Retinal pigment epithelial cell (primary cell): ENCODE measurements at regions not wholly inside any gene's neighbourhood (a gene's known extent, or its start where the extent isn't known, plus 50 kb on each side); places are given as distances from the start of the nearest gene placed in this dataset.

Source experiments
- DNase-seq: peaks from one replicate; pipeline ENCODE4 v3.0.0-alpha.2; 2010; ENCODE audit warnings: low read depth
- H3K4me3 ChIP-seq: 2 replicates; pipeline ENCODE4 v1.5.1; 2011; ENCODE audit warnings: mild to moderate bottlenecking, low read length, control low read depth, moderate library complexity
- TF ChIP-seq, protein P1 (sequence below): conservative IDR thresholded peaks from 2 replicates; pipeline ENCODE4 v1.5.1; 2011; ENCODE audit warnings: low read depth, low read length, control low read depth, inconsistent platforms

DNA sequence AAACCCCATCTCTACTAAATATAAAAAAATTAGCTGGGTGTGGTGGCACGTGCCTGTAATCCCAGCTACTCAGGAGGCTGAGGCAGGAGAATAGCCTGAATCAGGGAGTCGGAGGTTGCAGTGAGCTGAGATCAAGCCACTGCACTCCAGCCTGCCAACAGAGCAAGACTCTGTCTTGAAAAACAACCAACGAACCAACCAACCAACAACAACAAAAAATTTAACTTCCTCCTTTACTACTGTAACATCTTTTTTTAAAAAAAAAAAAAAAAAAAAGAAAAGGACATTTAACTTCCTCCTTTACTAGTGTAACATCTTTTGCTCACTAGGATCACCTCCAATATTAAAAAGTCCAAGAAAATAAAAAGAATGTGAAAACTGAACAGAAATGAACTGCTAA is 92.3 kb upstream of the TMEM168 start:
- no peak for DNase-seq
- TF ChIP-seq, protein P1, sequence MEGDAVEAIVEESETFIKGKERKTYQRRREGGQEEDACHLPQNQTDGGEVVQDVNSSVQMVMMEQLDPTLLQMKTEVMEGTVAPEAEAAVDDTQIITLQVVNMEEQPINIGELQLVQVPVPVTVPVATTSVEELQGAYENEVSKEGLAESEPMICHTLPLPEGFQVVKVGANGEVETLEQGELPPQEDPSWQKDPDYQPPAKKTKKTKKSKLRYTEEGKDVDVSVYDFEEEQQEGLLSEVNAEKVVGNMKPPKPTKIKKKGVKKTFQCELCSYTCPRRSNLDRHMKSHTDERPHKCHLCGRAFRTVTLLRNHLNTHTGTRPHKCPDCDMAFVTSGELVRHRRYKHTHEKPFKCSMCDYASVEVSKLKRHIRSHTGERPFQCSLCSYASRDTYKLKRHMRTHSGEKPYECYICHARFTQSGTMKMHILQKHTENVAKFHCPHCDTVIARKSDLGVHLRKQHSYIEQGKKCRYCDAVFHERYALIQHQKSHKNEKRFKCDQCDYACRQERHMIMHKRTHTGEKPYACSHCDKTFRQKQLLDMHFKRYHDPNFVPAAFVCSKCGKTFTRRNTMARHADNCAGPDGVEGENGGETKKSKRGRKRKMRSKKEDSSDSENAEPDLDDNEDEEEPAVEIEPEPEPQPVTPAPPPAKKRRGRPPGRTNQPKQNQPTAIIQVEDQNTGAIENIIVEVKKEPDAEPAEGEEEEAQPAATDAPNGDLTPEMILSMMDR = no peak
- H3K4me3 ChIP-seq = no peak overlapping the region

DNA sequence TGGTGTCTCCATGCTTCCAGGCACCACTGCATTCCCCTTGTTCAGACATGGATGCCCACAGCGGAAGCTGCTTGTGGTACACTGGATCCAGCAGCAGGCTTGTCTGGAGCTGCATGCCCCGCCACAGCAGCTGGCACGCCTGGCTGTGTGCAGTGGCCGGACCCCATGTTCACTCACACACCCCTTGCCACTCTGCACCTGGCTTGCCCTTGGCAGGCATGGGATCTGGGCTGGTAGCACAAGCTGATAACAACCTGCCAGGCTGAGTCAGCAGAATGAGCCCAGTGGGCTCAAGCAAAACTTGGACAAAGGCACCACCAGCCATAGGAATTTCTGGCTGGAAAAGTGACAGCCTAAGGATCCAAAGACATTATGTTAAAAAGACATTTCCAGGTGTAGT is 91.8 kb upstream of the TMEM168 start:
- DNase-seq = no peak
- TF ChIP-seq, protein P1 = no peak
- no peak overlapping the region for H3K4me3 ChIP-seq

DNA sequence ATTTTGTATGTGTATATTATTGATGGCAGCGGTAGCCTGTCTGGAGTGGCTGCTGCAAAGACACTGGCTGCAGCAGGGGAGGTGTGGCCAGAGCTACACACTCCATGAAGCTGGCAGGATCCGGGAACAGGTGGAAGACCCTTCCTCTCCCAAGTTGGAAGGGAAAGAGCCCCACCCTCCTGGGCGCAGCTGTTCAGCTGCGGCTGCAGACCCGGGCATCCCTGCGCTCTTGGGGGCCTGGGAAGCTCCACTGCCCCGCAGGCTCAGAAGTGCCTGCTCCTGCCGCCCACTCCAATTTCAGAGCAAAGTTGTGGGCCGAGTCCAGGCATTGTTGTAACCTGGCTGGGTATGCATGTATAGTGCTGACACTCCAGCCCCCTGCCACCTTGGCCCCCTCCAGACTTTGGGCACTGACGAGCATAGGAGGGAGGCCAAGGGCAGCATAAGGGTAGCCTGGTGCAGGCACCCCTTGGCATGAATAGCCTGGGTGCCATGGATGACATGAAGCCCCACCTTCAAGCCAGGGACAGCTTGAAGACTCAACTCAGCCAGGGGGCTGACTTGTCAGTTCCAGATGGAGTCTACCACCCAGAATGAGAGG is 90.7 kb upstream of the TMEM168 start:
- no peak overlapping the region for H3K4me3 ChIP-seq
- DNase-seq = no peak
- TF ChIP-seq, protein P1 = no peak

DNA sequence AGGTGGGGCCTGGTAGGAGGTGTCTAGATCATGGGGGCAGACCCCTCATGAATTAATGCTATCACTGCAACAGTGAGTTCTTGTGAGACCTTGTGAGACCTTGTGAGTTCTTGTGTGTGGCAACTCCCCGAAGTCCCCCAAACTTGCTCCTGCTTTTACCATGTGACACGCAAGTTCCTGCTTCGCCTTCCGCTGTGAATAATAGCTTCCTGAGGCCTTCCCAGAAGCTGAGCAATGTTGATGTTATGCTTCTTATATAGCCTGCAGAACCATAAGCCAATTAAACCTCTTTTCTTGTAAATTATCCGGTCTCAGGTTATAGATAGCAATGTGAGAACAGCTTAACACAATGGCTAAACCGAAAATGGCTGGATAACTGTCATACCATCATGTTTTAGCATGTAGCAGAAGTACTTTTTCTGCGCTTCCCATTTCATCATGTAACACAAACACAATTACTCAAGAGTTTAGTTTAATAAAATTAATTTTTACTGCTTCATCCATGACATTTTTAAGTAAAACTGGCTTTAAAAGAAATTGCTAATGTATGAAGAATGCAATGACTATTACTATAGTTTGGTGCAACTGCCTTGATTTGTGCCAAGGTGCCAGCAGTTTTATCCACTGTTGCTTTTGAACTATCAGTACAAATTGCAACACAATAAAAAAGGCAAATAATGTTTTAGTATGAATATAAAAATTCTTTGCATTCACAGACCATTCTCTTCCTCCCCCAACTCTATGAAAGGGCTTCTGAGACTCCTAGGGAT is 87.7 kb upstream of the TMEM168 start:
- H3K4me3 ChIP-seq = no peak overlapping the region
- TF ChIP-seq, protein P1 = no peak
- no peak for DNase-seq

DNA sequence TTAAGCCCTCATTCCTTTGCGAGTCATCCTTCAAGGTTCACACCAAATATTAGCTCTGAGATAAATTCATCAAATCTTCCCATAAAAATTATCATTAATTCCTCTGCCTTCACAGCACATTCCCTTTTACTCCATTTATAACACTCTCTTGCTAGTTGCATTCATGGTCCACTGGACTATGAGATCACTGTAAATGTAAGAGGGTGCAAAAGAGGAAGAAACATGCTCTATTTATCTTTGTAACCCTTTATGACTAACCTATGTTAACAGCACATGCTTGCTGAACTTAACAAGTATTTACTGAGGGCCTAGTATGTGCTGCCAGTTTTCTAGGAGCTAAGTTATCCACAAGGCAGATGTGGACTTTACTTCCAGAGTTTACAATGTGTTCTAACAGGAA is 86.7 kb upstream of the TMEM168 start:
- peak; percentile 35 for DNase-seq

DNA sequence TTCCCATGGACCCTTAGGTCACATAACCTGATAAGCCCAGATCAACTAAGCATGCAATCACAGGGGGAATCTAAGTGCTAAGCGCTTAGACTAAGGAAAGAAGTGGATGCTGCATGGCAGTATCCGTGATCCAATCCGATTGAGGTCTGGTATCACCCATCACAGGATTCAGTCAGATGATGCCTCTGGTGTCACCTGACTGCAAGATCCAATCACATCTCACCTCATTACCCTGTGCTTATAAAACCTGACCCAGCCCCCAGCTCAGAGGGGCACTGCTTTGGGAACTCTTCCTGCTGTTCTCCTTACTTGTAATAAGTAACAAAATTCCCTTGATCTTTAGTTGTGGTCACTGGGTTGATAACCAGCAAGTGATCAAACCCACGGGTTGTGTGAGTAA is 84.7 kb upstream of the TMEM168 start:
- TF ChIP-seq, protein P1 = no peak
- DNase-seq = no peak
- no peak overlapping the region for H3K4me3 ChIP-seq

More for the DNA sequence above, 86.7 kb upstream of the TMEM168 start:
- H3K4me3 ChIP-seq = no peak overlapping the region
- TF ChIP-seq, protein P1 = no peak
